ENCODE measurements at regions not wholly inside any gene's neighbourhood (a gene's known extent, or its start where the extent isn't known, plus 50 kb on each side); places are given as distances from the start of the nearest gene placed in this dataset.

- TF ChIP-seq REST (IDR thresholded peaks at IDR 0.05; ENCODE audit: borderline replicate concordance): 0 out of 2 replicates have a peak, but pooled peaks have one; percentile 8
- TF ChIP-seq REST (CRISPR knock-in tag; IDR thresholded peaks at IDR 0.05; ENCODE audit: low read depth): no peak
- TF ChIP-seq POLR2A (conservative IDR thresholded peaks at IDR 0.05): no peak
- no peak for TF ChIP-seq ZNF639 (CRISPR knock-in tag; conservative IDR thresholded peaks at IDR 0.05 in 1 of 2, IDR thresholded peaks at IDR 0.05 in 1 of 2)
- TF ChIP-seq ID3 (CRISPR knock-in tag; IDR thresholded peaks at IDR 0.05): no peak
- no peak for TF ChIP-seq ID3 (tag; IDR thresholded peaks at IDR 0.05)
- TF ChIP-seq ZBTB17 (CRISPR knock-in tag; IDR thresholded peaks at IDR 0.05): no peak
- no peak for TF ChIP-seq SMAD2 (IDR thresholded peaks at IDR 0.05; ENCODE audit: low read depth, low read length)
- no peak for TF ChIP-seq CHCHD3 (CRISPR knock-in tag; IDR thresholded peaks at IDR 0.05)
- TF ChIP-seq RFX1 (IDR thresholded peaks at IDR 0.05): no peak
- no peak for TF ChIP-seq NBN (IDR thresholded peaks at IDR 0.05; ENCODE audit: low read depth)
These were observed 116.9 kb upstream of the NMNAT3 start (continued) for GRCh38 chr3:139794469-139795265.
